Endothelial cell of umbilical vein (primary cell): ENCODE measurements at regions not wholly inside any gene's neighbourhood (a gene's known extent, or its start where the extent isn't known, plus 50 kb on each side); places are given as distances from the start of the nearest gene placed in this dataset.

Experiments used
- BruUV-seq: library from RNA; stranded (reverse); fragments of 400-500 nt; replicated peaks from 2 replicates; lab custom pipeline; 2021; lab: Mats Ljungman, UMichigan
- CTCF ChIA-PET: fragments of 300-600, 350-600 bp; sonication (Branson Sonifier 250); formaldehyde crosslinking; loops from one replicate; lab custom pipeline; 2021; ENCODE audit warnings: antibody characterized with exemption, inconsistent platforms; lab: Charles Lee
- POLR2A ChIA-PET: fragments of 300-600, 350-600 bp; sonication (Branson Sonifier 250); formaldehyde crosslinking; loops from one replicate; lab custom pipeline; 2021; ENCODE audit warnings: antibody characterized with exemption, inconsistent platforms; lab: Charles Lee
- DNase-seq: peaks from one replicate; pipeline ENCODE4 v3.0.0-alpha.2; 2011; ENCODE audit warnings: low read depth, low spot score
- FAIRE-seq: peaks from 2 replicates; lab custom pipeline; 2011; peaks lifted over from hg19 to GRCh38; lab: Jason Lieb, UNC
- H2AFZ ChIP-seq: 2 replicates; pipeline ENCODE4 v1.6.0; 2012; ENCODE audit warnings: low read depth, low read length, control low read depth, inconsistent platforms
- H3K27ac ChIP-seq: 2 replicates; pipeline ENCODE4 v1.5.1; 2011; ENCODE audit warnings: low read depth, mild to moderate bottlenecking, control low read depth, low read length, moderate library complexity; ENCODE audit not compliant: insufficient read depth
- H3K27me3 ChIP-seq, 2 experiments: 2 replicates each; pipeline versions ENCODE4 v1.6.0 to v1.6.1; 2011; ENCODE audit warnings: low read length in 2 of 2, mixed read lengths in 1 of 2; ENCODE audit not compliant: control insufficient read depth in 2 of 2, insufficient read depth in 2 of 2
- H3K36me3 ChIP-seq, 2 experiments: 2 replicates in 1 of 2; 3 replicates in 1 of 2; pipeline ENCODE4 v1.5.1; 2011; ENCODE audit warnings: low read length in 2 of 2, mild to moderate bottlenecking in 1 of 2, moderate library complexity in 1 of 2; ENCODE audit not compliant: control insufficient read depth in 2 of 2, insufficient read depth in 2 of 2; ENCODE audit errors: extremely low read depth in 1 of 2
- H3K4me1 ChIP-seq: 3 replicates; pipeline ENCODE4 v1.5.1; 2011; ENCODE audit warnings: mild to moderate bottlenecking, low read length; ENCODE audit not compliant: control insufficient read depth, insufficient read depth; ENCODE audit errors: extremely low read depth
- H3K4me2 ChIP-seq: 2 replicates; pipeline ENCODE4 v1.6.1; 2011; ENCODE audit warnings: low read length, control low read depth, mixed read lengths; ENCODE audit not compliant: insufficient read depth
- H3K4me3 ChIP-seq, 3 experiments: fragments of 200-600 bp in 1 of 3; sonication (generic), shearing (Covaris generic) in 1 of 3; replicated peaks in 1 of 3; 2 replicates each; pipeline ENCODE4 v1.5.1; 2011 to 2016; ENCODE audit warnings: control low read depth in 3 of 3, low read length in 3 of 3, mild to moderate bottlenecking in 2 of 3, inconsistent platforms in 1 of 3, low read depth in 1 of 3, moderate library complexity in 1 of 3; ENCODE audit not compliant: insufficient read depth in 1 of 3
- H3K79me2 ChIP-seq: 2 replicates; pipeline ENCODE4 v1.6.0; 2012; ENCODE audit warnings: low read length, inconsistent platforms; ENCODE audit not compliant: control insufficient read depth, insufficient read depth
- H3K9ac ChIP-seq: replicated peaks from 2 replicates; pipeline ENCODE3; 2011; ENCODE audit warnings: low read length, control low read depth; ENCODE audit not compliant: insufficient read depth; ENCODE audit errors: extremely low read depth
- H3K9me1 ChIP-seq: replicated peaks from 3 replicates; pipeline ENCODE4 v1.6.0; 2011; ENCODE audit warnings: mild to moderate bottlenecking, low read length; ENCODE audit not compliant: control insufficient read depth, insufficient read depth; ENCODE audit errors: extremely low read depth
- H3K9me3 ChIP-seq: replicated peaks from 2 replicates; pipeline ENCODE4 v1.5.1; 2012; ENCODE audit warnings: low read length, inconsistent platforms; ENCODE audit not compliant: control insufficient read depth, insufficient read depth
- H4K20me1 ChIP-seq: replicated peaks from 2 replicates; pipeline ENCODE3; 2011; ENCODE audit warnings: mild to moderate bottlenecking, low read length; ENCODE audit not compliant: control insufficient read depth, insufficient read depth; ENCODE audit errors: extremely low read depth
- EZH2 ChIP-seq: IDR thresholded peaks from 2 replicates; pipeline ENCODE4 v1.6.1; 2012; ENCODE audit warnings: borderline replicate concordance, low read depth, mild to moderate bottlenecking, moderate library complexity, low read length, inconsistent platforms; ENCODE audit not compliant: severe bottlenecking
- FOS ChIP-seq: IDR thresholded peaks from 2 replicates; pipeline ENCODE4 v1.6.1; 2011; ENCODE audit warnings: mild to moderate bottlenecking, low read length, moderate library complexity, borderline replicate concordance; ENCODE audit not compliant: insufficient read depth
- GATA2 ChIP-seq: IDR thresholded peaks from 2 replicates; pipeline ENCODE4 v1.7.0; 2011; ENCODE audit warnings: low read depth, mild to moderate bottlenecking, moderate library complexity, mixed read lengths, low read length; ENCODE audit not compliant: insufficient read length, insufficient read depth
- JUN ChIP-seq: IDR thresholded peaks from 2 replicates; pipeline ENCODE4 v1.6.1; 2011; ENCODE audit warnings: borderline replicate concordance, low read depth; ENCODE audit not compliant: insufficient read length, insufficient read depth
- MYC ChIP-seq: IDR thresholded peaks from one replicate; pipeline ENCODE4 v1.6.1; 2011; ENCODE audit warnings: mild to moderate bottlenecking, low read depth, low read length
- POLR2A ChIP-seq: IDR thresholded peaks from 2 replicates; pipeline ENCODE4 v1.6.1; 2012; ENCODE audit warnings: low read depth, mild to moderate bottlenecking, control low read depth, low read length
- POLR2AphosphoS5 ChIP-seq: IDR thresholded peaks from 2 replicates; pipeline ENCODE4 v1.6.1; 2012; ENCODE audit warnings: low read depth, mild to moderate bottlenecking, control low read depth, low read length, moderate library complexity; ENCODE audit not compliant: insufficient read depth
- dilution Hi-C: fragments of 300-500 bp; cut with MboI; formaldehyde crosslinking; loops from one replicate; pipeline ENCODE4 v1.15.0; 2019; ENCODE audit warnings: low sequenced_read_pairs; ENCODE audit not compliant: extremely low pct_ligation_motif_present
- intact Hi-C: fragments of 100-400 bp; cut with micrococcal nuclease; formaldehyde crosslinking; loops from one replicate; pipeline ENCODE4 v1.10.0; 2022
- TF ChIP-seq, protein P1 (sequence below): IDR thresholded peaks from 2 replicates; pipeline ENCODE4 v1.6.1; 2011; ENCODE audit not compliant: insufficient read depth, insufficient read length
- TF ChIP-seq, protein P2 (sequence below), 2 donors: IDR thresholded peaks; 1 replicate in 1 of 2; 2 replicates in 1 of 2; pipeline ENCODE4 v1.5.1; 2011; ENCODE audit warnings: low read length in 2 of 2, mild to moderate bottlenecking in 2 of 2, moderate library complexity in 2 of 2, control low read depth in 1 of 2, inconsistent platforms in 1 of 2, low read depth in 1 of 2; ENCODE audit not compliant: insufficient read depth in 1 of 2; ENCODE audit errors: extremely low read depth in 1 of 2

DNA sequence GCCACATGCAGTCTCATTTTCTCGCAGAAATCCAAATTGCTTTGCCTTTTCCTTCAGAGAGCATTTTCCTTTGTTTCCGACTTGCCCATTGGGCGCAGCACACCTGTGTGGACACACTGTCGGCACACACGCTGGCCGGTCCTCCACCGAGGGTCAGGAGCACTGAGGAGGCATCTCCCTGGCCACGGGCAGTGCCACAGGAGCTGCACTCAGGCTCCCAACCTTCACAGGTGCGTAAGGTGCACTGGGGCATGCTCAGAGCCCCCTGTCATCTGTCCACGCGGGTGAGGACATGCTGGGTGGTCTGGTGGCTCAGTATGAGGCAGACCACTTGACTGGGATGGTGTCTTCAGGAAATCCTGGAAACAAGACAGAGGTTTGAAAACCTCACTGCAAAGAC, 779.1 kb downstream of the BRD1 start:
- Histone ChIP-seq H3K9ac (no peak overlapping the region), H3K9me1 (no peaks in the 10 kb centered on the region), H3K27ac (no peak overlapping the region), H3K4me2 (no peak overlapping the region), H4K20me1 (no peaks in the 10 kb centered on the region), H3K4me3 (no peak overlapping the region), H3K36me3 (no peaks in the 10 kb centered on the region), H3K4me1 (no peaks in the 10 kb centered on the region), H3K9me3 (no peaks in the 10 kb centered on the region), H3K27me3 (no peaks in the 10 kb centered on the region), H2AFZ (no peak overlapping the region), H3K79me2 (no peaks in the 10 kb centered on the region)
- ChIA-PET POLR2A (no interaction called here), CTCF (no interaction called here)
- dilution Hi-C loops = no loop called here
- DNase-seq (no peak), FAIRE-seq (no peak)
- BruUV-seq = no TSS peak
- TF ChIP-seq, protein P1, sequence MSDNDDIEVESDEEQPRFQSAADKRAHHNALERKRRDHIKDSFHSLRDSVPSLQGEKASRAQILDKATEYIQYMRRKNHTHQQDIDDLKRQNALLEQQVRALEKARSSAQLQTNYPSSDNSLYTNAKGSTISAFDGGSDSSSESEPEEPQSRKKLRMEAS = no peak
- TF ChIP-seq EZH2 (no peak), JUN (no peak), MYC (no peak), POLR2AphosphoS5 (no peak), GATA2 (no peak), POLR2A (no peak), FOS (no peak)
- TF ChIP-seq, protein P2, sequence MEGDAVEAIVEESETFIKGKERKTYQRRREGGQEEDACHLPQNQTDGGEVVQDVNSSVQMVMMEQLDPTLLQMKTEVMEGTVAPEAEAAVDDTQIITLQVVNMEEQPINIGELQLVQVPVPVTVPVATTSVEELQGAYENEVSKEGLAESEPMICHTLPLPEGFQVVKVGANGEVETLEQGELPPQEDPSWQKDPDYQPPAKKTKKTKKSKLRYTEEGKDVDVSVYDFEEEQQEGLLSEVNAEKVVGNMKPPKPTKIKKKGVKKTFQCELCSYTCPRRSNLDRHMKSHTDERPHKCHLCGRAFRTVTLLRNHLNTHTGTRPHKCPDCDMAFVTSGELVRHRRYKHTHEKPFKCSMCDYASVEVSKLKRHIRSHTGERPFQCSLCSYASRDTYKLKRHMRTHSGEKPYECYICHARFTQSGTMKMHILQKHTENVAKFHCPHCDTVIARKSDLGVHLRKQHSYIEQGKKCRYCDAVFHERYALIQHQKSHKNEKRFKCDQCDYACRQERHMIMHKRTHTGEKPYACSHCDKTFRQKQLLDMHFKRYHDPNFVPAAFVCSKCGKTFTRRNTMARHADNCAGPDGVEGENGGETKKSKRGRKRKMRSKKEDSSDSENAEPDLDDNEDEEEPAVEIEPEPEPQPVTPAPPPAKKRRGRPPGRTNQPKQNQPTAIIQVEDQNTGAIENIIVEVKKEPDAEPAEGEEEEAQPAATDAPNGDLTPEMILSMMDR (IDR thresholded peaks at IDR 0.05; ENCODE audit: extremely low read depth in 1 of 2, insufficient read depth in 1 of 2, low read depth in 1 of 2, low read length in 2 of 2) = no peak
- intact Hi-C loops = no loop called here
